ENCODE measurements at regions not wholly inside any gene's neighbourhood (a gene's known extent, or its start where the extent isn't known, plus 50 kb on each side); places are given as distances from the start of the nearest gene placed in this dataset.

- H3K27ac ChIP-seq = no peak overlapping the region
- no peaks in the 10 kb centered on the region for H3K36me3 ChIP-seq
- ATAC-seq (no peak), DNase-seq (no peak)
- H3K4me3 ChIP-seq = no peak overlapping the region
- H3K27me3 ChIP-seq (ENCODE audit: low read depth) = no peaks in the 10 kb centered on the region
- TF ChIP-seq, protein P1, sequence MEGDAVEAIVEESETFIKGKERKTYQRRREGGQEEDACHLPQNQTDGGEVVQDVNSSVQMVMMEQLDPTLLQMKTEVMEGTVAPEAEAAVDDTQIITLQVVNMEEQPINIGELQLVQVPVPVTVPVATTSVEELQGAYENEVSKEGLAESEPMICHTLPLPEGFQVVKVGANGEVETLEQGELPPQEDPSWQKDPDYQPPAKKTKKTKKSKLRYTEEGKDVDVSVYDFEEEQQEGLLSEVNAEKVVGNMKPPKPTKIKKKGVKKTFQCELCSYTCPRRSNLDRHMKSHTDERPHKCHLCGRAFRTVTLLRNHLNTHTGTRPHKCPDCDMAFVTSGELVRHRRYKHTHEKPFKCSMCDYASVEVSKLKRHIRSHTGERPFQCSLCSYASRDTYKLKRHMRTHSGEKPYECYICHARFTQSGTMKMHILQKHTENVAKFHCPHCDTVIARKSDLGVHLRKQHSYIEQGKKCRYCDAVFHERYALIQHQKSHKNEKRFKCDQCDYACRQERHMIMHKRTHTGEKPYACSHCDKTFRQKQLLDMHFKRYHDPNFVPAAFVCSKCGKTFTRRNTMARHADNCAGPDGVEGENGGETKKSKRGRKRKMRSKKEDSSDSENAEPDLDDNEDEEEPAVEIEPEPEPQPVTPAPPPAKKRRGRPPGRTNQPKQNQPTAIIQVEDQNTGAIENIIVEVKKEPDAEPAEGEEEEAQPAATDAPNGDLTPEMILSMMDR (IDR thresholded peaks at IDR 0.05) = no peak
- no peaks in the 10 kb centered on the region for H3K4me1 ChIP-seq
- H3K9me3 ChIP-seq = no peaks in the 10 kb centered on the region
- intact Hi-C loops (cut with DNase I) = no loop called here
Measured at GRCh38 chr9:18006591-18006990, 427.7 kb downstream of the SH3GL2 start.

DNA sequence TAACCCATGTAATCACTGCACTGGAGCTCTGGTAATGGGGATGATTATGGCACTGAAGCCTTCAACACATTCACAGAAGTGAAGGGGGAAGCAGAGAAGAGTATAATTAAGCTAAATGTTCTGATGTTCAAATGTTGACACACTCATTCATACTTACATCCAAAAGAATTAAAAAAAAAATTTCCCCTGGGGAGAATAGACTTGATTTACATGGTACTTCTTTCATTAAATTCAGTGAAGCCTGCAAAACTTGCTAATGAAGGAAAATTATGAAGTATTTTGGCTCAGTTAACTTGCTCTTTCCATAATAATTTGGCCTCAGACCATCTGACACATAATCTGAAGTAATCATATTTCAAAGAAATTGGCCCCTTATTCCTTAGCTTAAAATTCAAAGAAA lies 428.8 kb downstream of the SH3GL2 start:
- intact Hi-C loops (cut with DNase I) = no loop called here
- no peak overlapping the region for H3K27ac ChIP-seq
- H3K36me3 ChIP-seq = no peaks in the 10 kb centered on the region
- H3K4me1 ChIP-seq = no peaks in the 10 kb centered on the region
- no peak overlapping the region for H3K4me3 ChIP-seq
- ATAC-seq = no peak
- TF ChIP-seq, protein P1 (IDR thresholded peaks at IDR 0.05) = no peak
- DNase-seq = no peak
- no peaks in the 10 kb centered on the region for H3K9me3 ChIP-seq
- no peaks in the 10 kb centered on the region for H3K27me3 ChIP-seq (ENCODE audit: low read depth)

- no peaks in the 10 kb centered on the region for H3K27me3 ChIP-seq (ENCODE audit: low read depth)
- H3K36me3 ChIP-seq = no peaks in the 10 kb centered on the region
- H3K4me3 ChIP-seq = no peak overlapping the region
- H3K4me1 ChIP-seq = no peaks in the 10 kb centered on the region
- H3K27ac ChIP-seq = no peak overlapping the region
- no peak for ATAC-seq
- H3K9me3 ChIP-seq = no peaks in the 10 kb centered on the region
- intact Hi-C loops (cut with DNase I) = no loop called here
- TF ChIP-seq, protein P1 (IDR thresholded peaks at IDR 0.05) = no peak
- no peak for DNase-seq
Measured at GRCh38 chr9:18009902-18010301, 431.0 kb downstream of the SH3GL2 start.

- ATAC-seq = no peak
- H3K4me1 ChIP-seq = no peaks in the 10 kb centered on the region
- H3K36me3 ChIP-seq = no peaks in the 10 kb centered on the region
- intact Hi-C loops (cut with DNase I) = no loop called here
- no peaks in the 10 kb centered on the region for H3K27me3 ChIP-seq (ENCODE audit: low read depth)
- TF ChIP-seq, protein P1 (IDR thresholded peaks at IDR 0.05) = no peak
- no peak overlapping the region for H3K27ac ChIP-seq
- no peaks in the 10 kb centered on the region for H3K9me3 ChIP-seq
- DNase-seq = no peak
- no peak overlapping the region for H3K4me3 ChIP-seq
Measured at GRCh38 chr9:18010492-18010891, 431.6 kb downstream of the SH3GL2 start.

GRCh38 chr9:18012170-18012569 lies 433.3 kb downstream of the SH3GL2 start:
- ATAC-seq (no peak), DNase-seq (no peak)
- no peak overlapping the region for H3K4me3 ChIP-seq
- no peaks in the 10 kb centered on the region for H3K9me3 ChIP-seq
- no peaks in the 10 kb centered on the region for H3K36me3 ChIP-seq
- H3K27me3 ChIP-seq (ENCODE audit: low read depth) = no peaks in the 10 kb centered on the region
- TF ChIP-seq, protein P1 (IDR thresholded peaks at IDR 0.05) = no peak
- intact Hi-C loops (cut with DNase I) = no loop called here
- H3K4me1 ChIP-seq = no peaks in the 10 kb centered on the region
- H3K27ac ChIP-seq = no peak overlapping the region

DNA sequence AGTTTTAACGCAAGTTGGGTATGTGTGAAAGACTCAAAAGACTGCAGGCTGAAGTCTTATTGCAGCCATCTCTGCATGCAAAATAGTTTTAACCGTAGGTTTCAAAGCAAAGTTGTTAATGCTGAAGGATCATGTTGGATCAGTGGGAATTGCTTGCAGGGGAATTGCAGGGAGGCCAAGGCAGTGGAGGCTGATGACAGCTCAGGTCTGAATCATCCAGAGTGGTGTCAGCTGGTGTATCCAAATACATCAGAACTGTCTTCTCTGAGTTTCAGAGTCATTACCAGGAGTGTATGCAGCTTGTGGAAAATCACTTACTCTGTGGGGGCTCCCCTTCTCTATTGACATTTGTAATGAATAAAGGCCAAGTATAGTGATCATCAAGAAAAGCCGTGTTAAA lies 435.7 kb downstream of the SH3GL2 start:
- H3K4me3 ChIP-seq = no peak overlapping the region
- no peaks in the 10 kb centered on the region for H3K27me3 ChIP-seq (ENCODE audit: low read depth)
- intact Hi-C loops (cut with DNase I) = no loop called here
- H3K4me1 ChIP-seq = no peaks in the 10 kb centered on the region
- no peak overlapping the region for H3K27ac ChIP-seq
- no peak for DNase-seq
- no peak for ATAC-seq
- H3K36me3 ChIP-seq = no peaks in the 10 kb centered on the region
- H3K9me3 ChIP-seq = no peaks in the 10 kb centered on the region
- TF ChIP-seq, protein P1 (IDR thresholded peaks at IDR 0.05) = no peak
